SU-DHL-6 (cell line): ENCODE measurements at regions not wholly inside any gene's neighbourhood (a gene's known extent, or its start where the extent isn't known, plus 50 kb on each side); places are given as distances from the start of the nearest gene placed in this dataset.

Experiments
- H2AFZ ChIP-seq: fragments of 200-600 bp; sonication (generic); 2 replicates; pipeline ENCODE4 v1.6.1; 2014; ENCODE audit warnings: low read depth, mild to moderate bottlenecking, moderate library complexity, mixed read lengths, antibody characterized with exemption, low read length; ENCODE audit not compliant: severe bottlenecking
- H3F3A ChIP-seq: fragments of 200-600 bp; shearing (Covaris generic); 2 replicates; pipeline ENCODE4 v1.6.0; 2016; ENCODE audit warnings: antibody characterized with exemption, mild to moderate bottlenecking; ENCODE audit not compliant: insufficient read depth
- H3K27ac ChIP-seq: fragments of 200-600 bp; sonication (generic); 2 replicates; pipeline ENCODE4 v1.5.1; 2016; ENCODE audit warnings: low read depth, mild to moderate bottlenecking, low read length, moderate library complexity, mixed read lengths
- H3K27me3 ChIP-seq: fragments of 200-600 bp; sonication (generic), shearing (Covaris generic); 2 replicates; pipeline ENCODE4 v1.6.0; 2014; ENCODE audit warnings: mild to moderate bottlenecking, low read length
- H3K36me3 ChIP-seq: fragments of 200-600 bp; sonication (generic); 2 replicates; pipeline ENCODE4 v1.6.1; 2014; ENCODE audit warnings: mild to moderate bottlenecking, low read length, mixed read lengths
- H3K4me2 ChIP-seq: fragments of 300-600, 200-600 bp; shearing (Covaris generic), sonication (generic); 2 replicates; pipeline ENCODE4 v1.6.0; 2014; ENCODE audit warnings: low read length, low read depth, mild to moderate bottlenecking; ENCODE audit not compliant: poor library complexity, severe bottlenecking
- H3K4me3 ChIP-seq: fragments of 200-600 bp; sonication (generic); 2 replicates; pipeline ENCODE4 v1.5.1; 2014; ENCODE audit warnings: antibody characterized with exemption, low read length, mild to moderate bottlenecking, mixed read lengths; ENCODE audit not compliant: insufficient read depth, poor library complexity, severe bottlenecking
- H3K79me2 ChIP-seq: fragments of 200-600 bp; sonication (generic); 2 replicates; pipeline ENCODE4 v1.6.1; 2014; ENCODE audit warnings: mild to moderate bottlenecking, low read length, moderate library complexity; ENCODE audit not compliant: insufficient read depth
- H3K9ac ChIP-seq: fragments of 200-600 bp; sonication (generic); 2 replicates; pipeline ENCODE4 v1.7.0; 2014; ENCODE audit warnings: mild to moderate bottlenecking, low read length
- H3K9me2 ChIP-seq: fragments of 200-600 bp; sonication (generic); replicated peaks from 2 replicates; pipeline ENCODE4 v1.6.1; 2014; ENCODE audit warnings: low read length; ENCODE audit not compliant: insufficient read depth
- H3K9me3 ChIP-seq: fragments of 200-600 bp; sonication (generic); 2 replicates; pipeline ENCODE4 v1.6.1; 2014; ENCODE audit warnings: low read length, mixed read lengths; ENCODE audit not compliant: insufficient read depth
- H4K20me1 ChIP-seq: fragments of 200-600 bp; sonication (generic); 2 replicates; pipeline ENCODE4 v1.6.1; 2014; ENCODE audit warnings: low read depth, mild to moderate bottlenecking, antibody characterized with exemption, low read length, moderate library complexity, mixed read lengths
- CTCF ChIP-seq: fragments of 200-600 bp; sonication (generic); IDR thresholded peaks from one replicate; pipeline ENCODE4 v1.5.1; 2017; ENCODE audit warnings: antibody characterized with exemption, mild to moderate bottlenecking, low read length, moderate library complexity; ENCODE audit not compliant: insufficient read depth, poor library complexity, severe bottlenecking
- EZH2phosphoT487 ChIP-seq: fragments of 200-600 bp; sonication (generic), shearing (Covaris generic); conservative IDR thresholded peaks from 2 replicates; pipeline ENCODE4 v1.6.1; 2018; ENCODE audit warnings: mild to moderate bottlenecking, antibody characterized with exemption, low read length, moderate library complexity, mixed read lengths

- Histone ChIP-seq H3K27ac (no peak overlapping the region), H3K9me2 (no peaks in the 10 kb centered on the region), H2AFZ (no peak overlapping the region), H3K9me3 (no peaks in the 10 kb centered on the region), H4K20me1 (no peaks in the 10 kb centered on the region), H3K36me3 (no peaks in the 10 kb centered on the region), H3F3A (no peaks in the 10 kb centered on the region), H3K9ac (no peak overlapping the region), H3K27me3 (no peaks in the 10 kb centered on the region), H3K4me2 (no peak overlapping the region), H3K79me2 (no peaks in the 10 kb centered on the region), H3K4me3 (no peak overlapping the region)
- TF ChIP-seq EZH2phosphoT487: no peak
- TF ChIP-seq CTCF: no peak
These were observed 308.3 kb upstream of the SLC8A1 start for GRCh38 chr2:40760071-40760666.

- no peak overlapping the region for H3K4me3 ChIP-seq
- H3K4me2 ChIP-seq: no peak overlapping the region
- no peaks in the 10 kb centered on the region for H3K79me2 ChIP-seq
- H3K36me3 ChIP-seq: no peaks in the 10 kb centered on the region
- H2AFZ ChIP-seq: no peak overlapping the region
- TF ChIP-seq EZH2phosphoT487: no peak
- H3F3A ChIP-seq: no peaks in the 10 kb centered on the region
- H3K27me3 ChIP-seq: no peaks in the 10 kb centered on the region
- no peaks in the 10 kb centered on the region for H3K9me3 ChIP-seq
- no peaks in the 10 kb centered on the region for H3K9me2 ChIP-seq
- H3K9ac ChIP-seq: no peak overlapping the region
- H4K20me1 ChIP-seq: no peaks in the 10 kb centered on the region
- no peak overlapping the region for H3K27ac ChIP-seq
These were observed 321.4 kb upstream of the SLC8A1 start for GRCh38 chr2:40773291-40773690.

GRCh38 chr2:40783704-40784103, 331.8 kb upstream of the SLC8A1 start:
- no peaks in the 10 kb centered on the region for H3F3A ChIP-seq
- no peaks in the 10 kb centered on the region for H3K79me2 ChIP-seq
- H3K9ac ChIP-seq: no peak overlapping the region
- H3K9me3 ChIP-seq: no peaks in the 10 kb centered on the region
- no peaks in the 10 kb centered on the region for H4K20me1 ChIP-seq
- H2AFZ ChIP-seq: no peak overlapping the region
- no peak overlapping the region for H3K4me3 ChIP-seq
- TF ChIP-seq EZH2phosphoT487: no peak
- no peak for TF ChIP-seq CTCF
- H3K27me3 ChIP-seq: no peaks in the 10 kb centered on the region
- H3K9me2 ChIP-seq: no peaks in the 10 kb centered on the region
- H3K4me2 ChIP-seq: no peak overlapping the region
- H3K27ac ChIP-seq: no peak overlapping the region
- no peaks in the 10 kb centered on the region for H3K36me3 ChIP-seq

- H3K4me3 ChIP-seq: no peak overlapping the region
- H3K9me3 ChIP-seq: no peaks in the 10 kb centered on the region
- H3K9me2 ChIP-seq: no peaks in the 10 kb centered on the region
- H3K4me2 ChIP-seq: no peak overlapping the region
- H3K27ac ChIP-seq: no peak overlapping the region
- no peaks in the 10 kb centered on the region for H3K79me2 ChIP-seq
- no peak overlapping the region for H2AFZ ChIP-seq
- no peaks in the 10 kb centered on the region for H3K27me3 ChIP-seq
- TF ChIP-seq CTCF (no peak), EZH2phosphoT487 (no peak)
- no peak overlapping the region for H3K9ac ChIP-seq
- H4K20me1 ChIP-seq: no peaks in the 10 kb centered on the region
- no peaks in the 10 kb centered on the region for H3K36me3 ChIP-seq
- H3F3A ChIP-seq: no peaks in the 10 kb centered on the region
These were observed 334.7 kb upstream of the SLC8A1 start for GRCh38 chr2:40786636-40787035.
